Tibial nerve (tissue), 4 donors: ENCODE measurements at regions not wholly inside any gene's neighbourhood (a gene's known extent, or its start where the extent isn't known, plus 50 kb on each side); places are given as distances from the start of the nearest gene placed in this dataset.

Source experiments
- DNase-seq, 2 donors: peaks; one replicate each; pipeline ENCODE4 v3.0.0-alpha.2; 2019; ENCODE audit warnings: low spot score in 2 of 2
- H3K27ac ChIP-seq, 4 donors: fragments of 200-600 bp; sonication (generic) in 3 of 4; one replicate each; pipeline ENCODE4 v1.5.1; 2017 to 2019; ENCODE audit warnings: mild to moderate bottlenecking in 1 of 4
- H3K27me3 ChIP-seq, 2 donors: fragments of 200-600 bp; sonication (generic) in 1 of 2; one replicate each; pipeline versions ENCODE4 v1.5.1 to v1.6.0; 2017 to 2019
- H3K36me3 ChIP-seq, 3 donors: fragments of 200-600 bp; sonication (generic); one replicate each; pipeline ENCODE4 v1.5.1; 2018 to 2019
- H3K4me1 ChIP-seq, 4 donors: fragments of 200-600 bp; sonication (generic) in 3 of 4; one replicate each; pipeline ENCODE4 v1.5.1; 2017 to 2019
- H3K4me3 ChIP-seq, 4 donors: fragments of 200-600 bp; sonication (generic) in 3 of 4; one replicate each; pipeline ENCODE4 v1.5.1; 2017 to 2019; ENCODE audit warnings: mild to moderate bottlenecking in 1 of 4, moderate library complexity in 1 of 4
- H3K9me3 ChIP-seq, 4 donors: fragments of 200-600 bp; sonication (generic) in 3 of 4; one replicate each; pipeline ENCODE4 v1.5.1; 2017 to 2019
- EP300 ChIP-seq, 2 donors: sonication (generic); formaldehyde crosslinking; IDR thresholded peaks; one replicate each; pipeline ENCODE4 v1.6.1; 2017; ENCODE audit warnings: antibody characterized with exemption in 2 of 2, mild to moderate bottlenecking in 1 of 2
- POLR2A ChIP-seq, 2 donors: fragments of 450-650 bp; IDR thresholded peaks; one replicate each; pipeline ENCODE4 v1.6.1; 2017; ENCODE audit warnings: antibody characterized with exemption in 2 of 2, mild to moderate bottlenecking in 2 of 2, moderate library complexity in 2 of 2
- WGBS, 2 donors: methylation state at CpG; one replicate each; pipeline ENCODE4 v1.1.5; 2018; 5-methylcytosine and 5-hydroxymethylcytosine counted together
- TF ChIP-seq, protein P1 (sequence below), 5 experiments: fragments of 200-600 bp in 3 of 5; fragments of 450-650 bp in 2 of 5; sonication (generic) in 3 of 5; IDR thresholded peaks; one replicate each; pipeline ENCODE4 v1.5.1; 2016 to 2019; ENCODE audit warnings: antibody characterized with exemption in 5 of 5, mild to moderate bottlenecking in 3 of 5, moderate library complexity in 2 of 5

GRCh38 chr7:153006452-153006851 lies 246.9 kb downstream of the ACTR3B start:
- TF ChIP-seq, protein P1, sequence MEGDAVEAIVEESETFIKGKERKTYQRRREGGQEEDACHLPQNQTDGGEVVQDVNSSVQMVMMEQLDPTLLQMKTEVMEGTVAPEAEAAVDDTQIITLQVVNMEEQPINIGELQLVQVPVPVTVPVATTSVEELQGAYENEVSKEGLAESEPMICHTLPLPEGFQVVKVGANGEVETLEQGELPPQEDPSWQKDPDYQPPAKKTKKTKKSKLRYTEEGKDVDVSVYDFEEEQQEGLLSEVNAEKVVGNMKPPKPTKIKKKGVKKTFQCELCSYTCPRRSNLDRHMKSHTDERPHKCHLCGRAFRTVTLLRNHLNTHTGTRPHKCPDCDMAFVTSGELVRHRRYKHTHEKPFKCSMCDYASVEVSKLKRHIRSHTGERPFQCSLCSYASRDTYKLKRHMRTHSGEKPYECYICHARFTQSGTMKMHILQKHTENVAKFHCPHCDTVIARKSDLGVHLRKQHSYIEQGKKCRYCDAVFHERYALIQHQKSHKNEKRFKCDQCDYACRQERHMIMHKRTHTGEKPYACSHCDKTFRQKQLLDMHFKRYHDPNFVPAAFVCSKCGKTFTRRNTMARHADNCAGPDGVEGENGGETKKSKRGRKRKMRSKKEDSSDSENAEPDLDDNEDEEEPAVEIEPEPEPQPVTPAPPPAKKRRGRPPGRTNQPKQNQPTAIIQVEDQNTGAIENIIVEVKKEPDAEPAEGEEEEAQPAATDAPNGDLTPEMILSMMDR (IDR thresholded peaks at IDR 0.05), result no peak
- no peak for TF ChIP-seq EP300 (IDR thresholded peaks at IDR 0.05)
- TF ChIP-seq POLR2A (IDR thresholded peaks at IDR 0.05), result no peak
- no peaks in the 10 kb centered on the region for H3K9me3 ChIP-seq
- no peaks in the 10 kb centered on the region for H3K27me3 ChIP-seq
- H3K27ac ChIP-seq, result no peak overlapping the region
- H3K4me1 ChIP-seq, result no peaks in the 10 kb centered on the region
- no peak for DNase-seq
- H3K4me3 ChIP-seq, result no peak overlapping the region
- H3K36me3 ChIP-seq, result no peaks in the 10 kb centered on the region
- WGBS, 2 donors, result 82 to 90% methylated on average over 2 of the region's 2 CpGs

DNA sequence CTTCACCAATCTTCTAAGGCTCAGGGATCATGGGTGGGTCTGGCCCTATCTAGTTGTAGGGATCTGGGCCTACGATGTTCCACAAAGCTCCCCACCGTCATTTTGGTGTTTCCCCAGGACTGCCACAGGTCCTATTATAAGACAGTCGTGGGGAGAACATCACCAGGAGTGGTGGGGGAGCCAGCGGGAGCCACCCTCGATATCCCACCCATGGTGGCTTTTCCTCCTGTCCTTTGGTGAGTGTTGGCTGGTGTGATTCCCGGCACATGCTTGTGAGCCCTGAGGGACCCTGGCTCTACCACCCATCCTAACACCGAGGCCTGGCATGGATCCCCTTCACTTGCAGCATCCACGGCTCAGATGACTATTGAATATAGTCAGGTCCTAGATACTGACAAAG lies 247.4 kb downstream of the ACTR3B start:
- no peaks in the 10 kb centered on the region for H3K36me3 ChIP-seq
- H3K4me1 ChIP-seq, result no peaks in the 10 kb centered on the region
- H3K27me3 ChIP-seq, result no peaks in the 10 kb centered on the region
- no peak overlapping the region for H3K27ac ChIP-seq
- no peak for DNase-seq
- 85 to 93% methylated on average over 8 of the region's 8 CpGs for WGBS, 2 donors
- no peak overlapping the region for H3K4me3 ChIP-seq
- TF ChIP-seq, protein P1 (IDR thresholded peaks at IDR 0.05), result no peak
- TF ChIP-seq POLR2A (IDR thresholded peaks at IDR 0.05) (no peak), EP300 (IDR thresholded peaks at IDR 0.05) (no peak)
- H3K9me3 ChIP-seq, result no peaks in the 10 kb centered on the region

- H3K27me3 ChIP-seq, result no peaks in the 10 kb centered on the region
- WGBS, 2 donors, result 87 to 89% methylated on average over 10 of the region's 10 CpGs
- H3K4me3 ChIP-seq, result no peak overlapping the region
- H3K4me1 ChIP-seq, result no peaks in the 10 kb centered on the region
- no peak overlapping the region for H3K27ac ChIP-seq
- DNase-seq, result no peak
- no peaks in the 10 kb centered on the region for H3K36me3 ChIP-seq
- H3K9me3 ChIP-seq, result no peaks in the 10 kb centered on the region
- TF ChIP-seq EP300 (IDR thresholded peaks at IDR 0.05), result no peak
- TF ChIP-seq, protein P1 (IDR thresholded peaks at IDR 0.05), result no peak
- TF ChIP-seq POLR2A (IDR thresholded peaks at IDR 0.05), result no peak
These were observed 250.9 kb downstream of the ACTR3B start for GRCh38 chr7:153010416-153010815.

- no peak overlapping the region for H3K4me3 ChIP-seq
- no peak overlapping the region for H3K27ac ChIP-seq
- DNase-seq, result no peak
- 81 to 87% methylated on average over 4 of the region's 4 CpGs for WGBS, 2 donors
- H3K36me3 ChIP-seq, result no peaks in the 10 kb centered on the region
- no peaks in the 10 kb centered on the region for H3K4me1 ChIP-seq
- H3K9me3 ChIP-seq, result no peaks in the 10 kb centered on the region
- no peak for TF ChIP-seq EP300 (IDR thresholded peaks at IDR 0.05)
- no peak for TF ChIP-seq POLR2A (IDR thresholded peaks at IDR 0.05)
- TF ChIP-seq, protein P1 (IDR thresholded peaks at IDR 0.05), result no peak
- H3K27me3 ChIP-seq, result no peaks in the 10 kb centered on the region
These were observed 252.7 kb downstream of the ACTR3B start for GRCh38 chr7:153012203-153012602.

DNA sequence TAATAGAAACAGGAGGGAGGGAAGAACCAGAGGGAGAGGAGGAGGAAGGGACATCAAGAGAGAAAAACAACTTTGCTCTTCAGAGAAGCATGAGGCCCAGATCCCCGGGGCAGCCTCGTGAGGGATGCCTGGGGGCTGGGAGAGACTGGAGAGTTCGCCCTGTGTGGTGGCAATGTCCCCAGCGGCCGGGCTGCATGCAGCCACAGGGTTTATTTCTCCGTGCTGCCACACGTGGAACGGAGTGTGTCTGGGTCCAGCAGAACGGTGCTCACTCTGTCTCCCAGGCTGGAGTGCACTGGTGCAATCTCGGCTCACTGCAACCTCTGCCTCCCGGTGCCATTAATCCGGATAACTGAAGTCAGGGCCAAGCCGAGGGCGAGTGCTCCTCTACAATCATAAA lies 257.7 kb downstream of the ACTR3B start:
- Histone ChIP-seq H3K27me3 (no peaks in the 10 kb centered on the region), H3K36me3 (no peaks in the 10 kb centered on the region), H3K4me3 (no peak overlapping the region), H3K4me1 (no peaks in the 10 kb centered on the region), H3K27ac (no peak overlapping the region), H3K9me3 (peaks cover 0 to 5% (median 0%) of the 10 kb centered on the region in 4 donors)
- DNase-seq, result no peak
- 36 to 47% methylated on average over 13 to 14 of the region's 14 CpGs for WGBS, 2 donors
- TF ChIP-seq, protein P1 (IDR thresholded peaks at IDR 0.05), result no peak
